ENCODE measurements at regions not wholly inside any gene's neighbourhood (a gene's known extent, or its start where the extent isn't known, plus 50 kb on each side); places are given as distances from the start of the nearest gene placed in this dataset.

DNA sequence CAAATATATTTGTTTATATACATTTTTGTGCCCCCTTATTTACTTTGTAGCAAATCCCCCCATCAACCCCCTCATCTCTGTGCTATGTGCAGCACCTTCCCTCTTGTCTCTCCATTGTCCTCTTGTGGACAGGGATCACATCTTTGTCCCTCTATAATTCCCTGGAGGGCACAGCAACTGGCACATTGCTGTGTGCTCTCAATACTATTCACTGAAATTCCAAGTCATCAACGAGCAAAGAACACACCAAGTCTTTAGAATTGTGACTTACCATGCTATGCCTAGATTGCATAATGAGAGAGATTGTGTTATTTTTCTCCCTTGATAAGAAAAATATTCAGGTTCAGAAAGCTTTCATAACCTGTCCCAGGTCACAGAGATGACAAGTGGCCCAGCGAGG, 54.6 kb upstream of the ACAN start:
- no peak overlapping the region for H3K4me2 ChIP-seq (ENCODE audit: low read length)
- no peak overlapping the region for H3K18ac ChIP-seq (ENCODE audit: low read length)
- no peak overlapping the region for H2BK120ac ChIP-seq (ENCODE audit: insufficient read depth, low read length, poor library complexity)
- no peaks in the 10 kb centered on the region for H3K79me1 ChIP-seq (ENCODE audit: low read length)
- no peak overlapping the region for H4K91ac ChIP-seq (ENCODE audit: low read depth, low read length)
- H3K27ac ChIP-seq (ENCODE audit: low read depth, low read length), result no peak overlapping the region
- no peak overlapping the region for H4K8ac ChIP-seq (ENCODE audit: low read depth, low read length)
- H2AFZ ChIP-seq (ENCODE audit: insufficient read depth, low read length, poor library complexity), result no peak overlapping the region
- H3K9ac ChIP-seq (ENCODE audit: low read length), result no peak overlapping the region
- no peak overlapping the region for H2BK12ac ChIP-seq (ENCODE audit: low read length)
- H2AK5ac ChIP-seq (ENCODE audit: low read length), result no peak overlapping the region
- peaks cover 4% of the 10 kb centered on the region in 2 experiments for H3K4me1 ChIP-seq (ENCODE audit: control insufficient read depth in 1 of 2, insufficient read depth in 2 of 2, low read length in 2 of 2)
- no peaks in the 10 kb centered on the region for H3K9me3 ChIP-seq (ENCODE audit: insufficient read depth, low read depth, low read length)
- no peak for DNase-seq
- no peak overlapping the region for H3K14ac ChIP-seq (ENCODE audit: low read length)
- H3K36me3 ChIP-seq (ENCODE audit: control insufficient read depth in 1 of 2, insufficient read depth in 2 of 2, low read length in 2 of 2), result no peaks in the 10 kb centered on the region
- no peak overlapping the region for H3K4ac ChIP-seq (ENCODE audit: low read depth, low read length)
- H3K27me3 ChIP-seq (ENCODE audit: insufficient read depth, low read length), result no peaks in the 10 kb centered on the region
- H2BK5ac ChIP-seq (ENCODE audit: low read depth, low read length, poor library complexity), result no peak overlapping the region
- no peak overlapping the region for H3K4me3 ChIP-seq (ENCODE audit: low read depth, low read length)
- no peak overlapping the region for H3K23ac ChIP-seq (ENCODE audit: low read length)
- no peaks in the 10 kb centered on the region for H3K79me2 ChIP-seq (ENCODE audit: control insufficient read depth, insufficient read depth, low read length, poor library complexity)
- WGBS (ENCODE audit: extremely low coverage, insufficient coverage, insufficient read length), result no CpG with 5 or more reads among the region's 2 CpGs
- H4K12ac ChIP-seq (ENCODE audit: low read depth, low read length), result no peak overlapping the region

DNA sequence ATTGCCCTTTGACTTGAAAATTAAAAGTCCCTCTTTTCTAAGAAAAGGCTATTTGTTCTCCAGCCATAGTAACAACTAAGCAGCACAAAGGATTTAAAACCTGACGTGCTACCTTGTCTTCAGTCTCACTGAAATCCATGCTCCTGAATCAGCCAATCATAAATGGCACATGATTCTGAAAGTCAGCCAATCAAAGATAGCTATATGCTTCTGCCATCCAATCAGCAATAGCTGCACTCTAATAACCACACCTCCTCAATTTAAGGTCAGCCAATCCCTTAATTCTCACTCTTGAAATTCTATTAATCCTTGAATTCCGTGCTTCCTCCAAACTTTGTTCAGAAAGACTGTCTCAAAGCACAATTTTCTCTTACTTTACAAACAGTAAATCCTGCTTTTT, 53.5 kb upstream of the ACAN start:
- Histone ChIP-seq H4K8ac (ENCODE audit: low read depth, low read length) (no peak overlapping the region), H2BK12ac (ENCODE audit: low read length) (no peak overlapping the region), H3K79me1 (ENCODE audit: low read length) (no peaks in the 10 kb centered on the region), H4K12ac (ENCODE audit: low read depth, low read length) (no peak overlapping the region), H3K79me2 (ENCODE audit: control insufficient read depth, insufficient read depth, low read length, poor library complexity) (no peaks in the 10 kb centered on the region), H2BK5ac (ENCODE audit: low read depth, low read length, poor library complexity) (no peak overlapping the region), H3K4me2 (ENCODE audit: low read length) (no peak overlapping the region), H3K9ac (ENCODE audit: low read length) (no peak overlapping the region), H4K91ac (ENCODE audit: low read depth, low read length) (no peak overlapping the region), H3K9me3 (ENCODE audit: insufficient read depth, low read depth, low read length) (no peaks in the 10 kb centered on the region), H2BK120ac (ENCODE audit: insufficient read depth, low read length, poor library complexity) (no peak overlapping the region), H3K4me1 (ENCODE audit: control insufficient read depth in 1 of 2, insufficient read depth in 2 of 2, low read length in 2 of 2) (peaks cover 0 to under 1% of the 10 kb centered on the region in 2 experiments), H3K4ac (ENCODE audit: low read depth, low read length) (no peak overlapping the region), H3K14ac (ENCODE audit: low read length) (no peak overlapping the region), H3K18ac (ENCODE audit: low read length) (no peak overlapping the region), H3K4me3 (ENCODE audit: low read depth, low read length) (no peak overlapping the region), H2AFZ (ENCODE audit: insufficient read depth, low read length, poor library complexity) (no peak overlapping the region), H3K23ac (ENCODE audit: low read length) (no peak overlapping the region), H3K36me3 (ENCODE audit: control insufficient read depth in 1 of 2, insufficient read depth in 2 of 2, low read length in 2 of 2) (no peaks in the 10 kb centered on the region), H2AK5ac (ENCODE audit: low read length) (no peak overlapping the region), H3K27me3 (ENCODE audit: insufficient read depth, low read length) (no peaks in the 10 kb centered on the region), H3K27ac (ENCODE audit: low read depth, low read length) (no peak overlapping the region)
- no peak for DNase-seq
- WGBS (ENCODE audit: extremely low coverage, insufficient coverage, insufficient read length), result no CpG with 5 or more reads among the region's 2 CpGs

DNA sequence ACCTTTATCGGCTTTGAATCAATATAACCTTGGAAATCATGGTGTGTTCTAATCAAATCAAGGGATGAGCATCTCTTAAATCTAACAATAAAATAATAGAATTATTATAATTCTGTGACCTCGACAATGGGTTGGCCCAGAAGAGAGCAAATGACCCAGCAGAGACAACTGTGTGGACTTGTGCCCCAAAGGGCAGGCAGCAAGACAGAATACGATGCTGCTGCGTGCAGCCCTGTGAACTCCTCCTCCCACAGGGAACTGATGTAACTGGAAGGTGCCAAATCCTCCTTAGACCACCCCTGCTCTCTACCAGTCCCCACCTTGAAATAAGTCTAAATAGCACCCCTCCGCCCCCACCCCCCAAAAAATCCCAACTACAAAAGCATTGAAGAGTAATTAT, 50.7 kb upstream of the ACAN start:
- Histone ChIP-seq H3K4me1 (ENCODE audit: control insufficient read depth in 1 of 2, insufficient read depth in 2 of 2, low read length in 2 of 2) (no peaks in the 10 kb centered on the region), H3K23ac (ENCODE audit: low read length) (no peak overlapping the region), H4K91ac (ENCODE audit: low read depth, low read length) (no peak overlapping the region), H3K18ac (ENCODE audit: low read length) (no peak overlapping the region), H3K79me1 (ENCODE audit: low read length) (no peaks in the 10 kb centered on the region), H3K79me2 (ENCODE audit: control insufficient read depth, insufficient read depth, low read length, poor library complexity) (no peaks in the 10 kb centered on the region), H2BK120ac (ENCODE audit: insufficient read depth, low read length, poor library complexity) (no peak overlapping the region), H2BK5ac (ENCODE audit: low read depth, low read length, poor library complexity) (no peak overlapping the region), H3K4ac (ENCODE audit: low read depth, low read length) (no peak overlapping the region), H4K8ac (ENCODE audit: low read depth, low read length) (no peak overlapping the region), H3K4me2 (ENCODE audit: low read length) (no peak overlapping the region), H3K4me3 (ENCODE audit: low read depth, low read length) (no peak overlapping the region), H3K36me3 (ENCODE audit: control insufficient read depth in 1 of 2, insufficient read depth in 2 of 2, low read length in 2 of 2) (no peaks in the 10 kb centered on the region), H2AFZ (ENCODE audit: insufficient read depth, low read length, poor library complexity) (no peak overlapping the region), H3K27ac (ENCODE audit: low read depth, low read length) (no peak overlapping the region), H3K14ac (ENCODE audit: low read length) (no peak overlapping the region), H3K27me3 (ENCODE audit: insufficient read depth, low read length) (no peaks in the 10 kb centered on the region), H3K9me3 (ENCODE audit: insufficient read depth, low read depth, low read length) (no peaks in the 10 kb centered on the region), H3K9ac (ENCODE audit: low read length) (no peak overlapping the region), H2BK12ac (ENCODE audit: low read length) (no peak overlapping the region), H4K12ac (ENCODE audit: low read depth, low read length) (no peak overlapping the region), H2AK5ac (ENCODE audit: low read length) (no peak overlapping the region)
- WGBS (ENCODE audit: extremely low coverage, insufficient coverage, insufficient read length), result no CpG with 5 or more reads among the region's 5 CpGs
- no peak for DNase-seq

DNA sequence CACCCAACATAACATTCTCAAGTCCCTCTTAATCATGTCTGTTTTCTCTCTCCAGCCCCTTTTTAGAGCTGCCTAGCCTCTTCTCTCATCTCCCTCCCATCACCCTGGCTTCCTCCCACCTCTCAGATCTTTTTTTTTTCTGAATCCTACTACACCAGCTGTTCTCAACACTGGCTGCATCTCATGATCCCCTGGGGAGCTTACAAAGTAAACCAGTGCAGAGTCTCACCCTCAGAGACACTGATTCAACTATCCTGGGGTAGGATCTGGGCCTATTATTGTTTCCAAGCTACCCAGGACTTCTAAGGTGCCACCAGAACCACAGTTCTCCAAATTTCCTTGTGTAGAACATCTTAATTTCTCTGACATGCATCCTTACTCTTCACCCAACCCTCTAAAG, 50.3 kb upstream of the ACAN start:
- H3K36me3 ChIP-seq (ENCODE audit: control insufficient read depth in 1 of 2, insufficient read depth in 2 of 2, low read length in 2 of 2), result no peaks in the 10 kb centered on the region
- no peaks in the 10 kb centered on the region for H3K79me2 ChIP-seq (ENCODE audit: control insufficient read depth, insufficient read depth, low read length, poor library complexity)
- H3K18ac ChIP-seq (ENCODE audit: low read length), result no peak overlapping the region
- H4K91ac ChIP-seq (ENCODE audit: low read depth, low read length), result no peak overlapping the region
- H4K8ac ChIP-seq (ENCODE audit: low read depth, low read length), result no peak overlapping the region
- no peak overlapping the region for H3K4me3 ChIP-seq (ENCODE audit: low read depth, low read length)
- no peak overlapping the region for H3K4ac ChIP-seq (ENCODE audit: low read depth, low read length)
- no peak overlapping the region for H3K23ac ChIP-seq (ENCODE audit: low read length)
- H3K4me1 ChIP-seq (ENCODE audit: control insufficient read depth in 1 of 2, insufficient read depth in 2 of 2, low read length in 2 of 2), result no peaks in the 10 kb centered on the region
- DNase-seq, result no peak
- H3K9me3 ChIP-seq (ENCODE audit: insufficient read depth, low read depth, low read length), result no peaks in the 10 kb centered on the region
- no peak overlapping the region for H4K12ac ChIP-seq (ENCODE audit: low read depth, low read length)
- no peak overlapping the region for H2BK12ac ChIP-seq (ENCODE audit: low read length)
- H2BK120ac ChIP-seq (ENCODE audit: insufficient read depth, low read length, poor library complexity), result no peak overlapping the region
- H2AFZ ChIP-seq (ENCODE audit: insufficient read depth, low read length, poor library complexity), result no peak overlapping the region
- no peak overlapping the region for H2AK5ac ChIP-seq (ENCODE audit: low read length)
- no peaks in the 10 kb centered on the region for H3K27me3 ChIP-seq (ENCODE audit: insufficient read depth, low read length)
- no peak overlapping the region for H2BK5ac ChIP-seq (ENCODE audit: low read depth, low read length, poor library complexity)
- no peak overlapping the region for H3K4me2 ChIP-seq (ENCODE audit: low read length)
- no peak overlapping the region for H3K9ac ChIP-seq (ENCODE audit: low read length)
- no peaks in the 10 kb centered on the region for H3K79me1 ChIP-seq (ENCODE audit: low read length)
- no peak overlapping the region for H3K27ac ChIP-seq (ENCODE audit: low read depth, low read length)
- no peak overlapping the region for H3K14ac ChIP-seq (ENCODE audit: low read length)

All from trophoblast cell (in vitro differentiated cells and primary cell).